ENCODE measurements at regions not wholly inside any gene's neighbourhood (a gene's known extent, or its start where the extent isn't known, plus 50 kb on each side); places are given as distances from the start of the nearest gene placed in this dataset.

GRCh38 chr20:40304119-40304613, 384.9 kb downstream of the MAFB start:
- ChIA-PET CTCF (no interaction called here), POLR2A (ENCODE audit: unreplicated experiment) (no interaction called here)
- Histone ChIP-seq H3K4me2 (ENCODE audit: low read length) (no peak overlapping the region), H3K36me3 (ENCODE audit: low read depth, low read length) (no peaks in the 10 kb centered on the region), H3K79me2 (ENCODE audit: low read length) (no peaks in the 10 kb centered on the region), H3K4me3 (ENCODE audit: low read length) (no peak overlapping the region), H3K27me3 (ENCODE audit: low read length) (no peaks in the 10 kb centered on the region), H3K9me3 (ENCODE audit: low read length) (0 out of 2 replicates have a peak, but pooled peaks cover 2% of the 10 kb centered on the region), H3K27ac (ENCODE audit: low read length) (no peak overlapping the region), H3K9me2 (replicated peaks; ENCODE audit: low read length) (no peaks in the 10 kb centered on the region), H3F3A (ENCODE audit: low read length, unreplicated experiment) (no peaks in the 10 kb centered on the region), H3K4me1 (ENCODE audit: insufficient read depth, low read length) (no peaks in the 10 kb centered on the region), H3K9ac (ENCODE audit: low read length) (no peak overlapping the region), H4K20me1 (ENCODE audit: low read length) (no peaks in the 10 kb centered on the region), H2AFZ (ENCODE audit: low read length) (no peak overlapping the region)
- intact Hi-C loops (cut with micrococcal nuclease) = no loop called here
- no peak for ATAC-seq
- no peak for DNase-seq
- no peak for TF ChIP-seq CTCF (conservative IDR thresholded peaks at IDR 0.05; ENCODE audit: low read depth, low read length)
- no peak for TF ChIP-seq EZH2 (IDR thresholded peaks at IDR 0.05; ENCODE audit: low read length, unreplicated experiment)
- BruUV-seq (replicated peaks) = no TSS peak

GRCh38 chr20:40294747-40295146, 394.3 kb downstream of the MAFB start:
- H3K36me3 ChIP-seq (ENCODE audit: low read depth, low read length) = no peaks in the 10 kb centered on the region
- H3K4me3 ChIP-seq (ENCODE audit: low read length) = no peak overlapping the region
- no peaks in the 10 kb centered on the region for H4K20me1 ChIP-seq (ENCODE audit: low read length)
- H3F3A ChIP-seq (ENCODE audit: low read length, unreplicated experiment) = no peaks in the 10 kb centered on the region
- H3K27ac ChIP-seq (ENCODE audit: low read length) = no peak overlapping the region
- intact Hi-C loops (cut with micrococcal nuclease) = no loop called here
- H2AFZ ChIP-seq (ENCODE audit: low read length) = no peak overlapping the region
- H3K9ac ChIP-seq (ENCODE audit: low read length) = no peak overlapping the region
- no peaks in the 10 kb centered on the region for H3K4me1 ChIP-seq (ENCODE audit: insufficient read depth, low read length)
- CTCF ChIA-PET = no interaction called here
- ATAC-seq (no peak), DNase-seq (no peak)
- H3K9me3 ChIP-seq (ENCODE audit: low read length) = peaks cover 24% of the 10 kb centered on the region
- H3K27me3 ChIP-seq (ENCODE audit: low read length) = no peaks in the 10 kb centered on the region
- H3K9me2 ChIP-seq (replicated peaks; ENCODE audit: low read length) = no peaks in the 10 kb centered on the region
- POLR2A ChIA-PET (ENCODE audit: unreplicated experiment) = no interaction called here
- H3K79me2 ChIP-seq (ENCODE audit: low read length) = no peaks in the 10 kb centered on the region
- H3K4me2 ChIP-seq (ENCODE audit: low read length) = no peak overlapping the region
- TF ChIP-seq CTCF (conservative IDR thresholded peaks at IDR 0.05; ENCODE audit: low read depth, low read length) (no peak), EZH2phosphoT487 (IDR thresholded peaks at IDR 0.05; ENCODE audit: borderline replicate concordance, low read length) (no peak), EZH2 (IDR thresholded peaks at IDR 0.05; ENCODE audit: low read length, unreplicated experiment) (no peak)
- BruUV-seq (replicated peaks) = no TSS peak

- no TSS peak for BruUV-seq (replicated peaks)
- H2AFZ ChIP-seq (ENCODE audit: low read length) = no peak overlapping the region
Measured at GRCh38 chr20:40294175-40294574, 394.9 kb downstream of the MAFB start.

More at GRCh38 chr20:40294175-40294574, 394.9 kb downstream of the MAFB start:
- no peak overlapping the region for H3K4me3 ChIP-seq (ENCODE audit: low read length)
- H3K4me2 ChIP-seq (ENCODE audit: low read length) = no peak overlapping the region
- no peak for DNase-seq
- H3K27ac ChIP-seq (ENCODE audit: low read length) = no peak overlapping the region
- ATAC-seq = no peak
- TF ChIP-seq EZH2 (IDR thresholded peaks at IDR 0.05; ENCODE audit: low read length, unreplicated experiment) = no peak
- TF ChIP-seq EZH2phosphoT487 (IDR thresholded peaks at IDR 0.05; ENCODE audit: borderline replicate concordance, low read length) = no peak
- no peak for TF ChIP-seq CTCF (conservative IDR thresholded peaks at IDR 0.05; ENCODE audit: low read depth, low read length)
- H3F3A ChIP-seq (ENCODE audit: low read length, unreplicated experiment) = no peaks in the 10 kb centered on the region
- no peaks in the 10 kb centered on the region for H4K20me1 ChIP-seq (ENCODE audit: low read length)
- ChIA-PET CTCF (no interaction called here), POLR2A (ENCODE audit: unreplicated experiment) (no interaction called here)
- H3K27me3 ChIP-seq (ENCODE audit: low read length) = no peaks in the 10 kb centered on the region
- peaks cover 24% of the 10 kb centered on the region for H3K9me3 ChIP-seq (ENCODE audit: low read length)
- H3K36me3 ChIP-seq (ENCODE audit: low read depth, low read length) = no peaks in the 10 kb centered on the region
- no peaks in the 10 kb centered on the region for H3K4me1 ChIP-seq (ENCODE audit: insufficient read depth, low read length)
- H3K9ac ChIP-seq (ENCODE audit: low read length) = no peak overlapping the region
- H3K9me2 ChIP-seq (replicated peaks; ENCODE audit: low read length) = no peaks in the 10 kb centered on the region
- intact Hi-C loops (cut with micrococcal nuclease) = no loop called here
- no peaks in the 10 kb centered on the region for H3K79me2 ChIP-seq (ENCODE audit: low read length)
